K562 (cell line): ENCODE measurements at regions not wholly inside any gene's neighbourhood (a gene's known extent, or its start where the extent isn't known, plus 50 kb on each side); places are given as distances from the start of the nearest gene placed in this dataset.

Experiments
- CHD2 ChIP-seq: IDR thresholded peaks from 2 replicates; pipeline ENCODE4 v1.6.1; 2011; ENCODE audit warnings: low read depth, low read length
- EZH2 ChIP-seq: IDR thresholded peaks from 2 replicates; pipeline ENCODE4 v1.6.1; 2012; ENCODE audit warnings: low read depth, mild to moderate bottlenecking, inconsistent platforms, low read length, borderline replicate concordance
- KLF1 ChIP-seq: fragments of 450-650 bp; IDR thresholded peaks from 2 replicates; pipeline ENCODE4 v1.6.1; 2016; ENCODE audit warnings: missing genetic modification characterization, missing compliant biosample characterization
- POLR2AphosphoS5 ChIP-seq: IDR thresholded peaks from 2 replicates; pipeline ENCODE4 v1.6.1; 2011; ENCODE audit warnings: mild to moderate bottlenecking, low read depth, low read length, moderate library complexity; ENCODE audit not compliant: control insufficient read depth, insufficient read depth
- RFX5 ChIP-seq: IDR thresholded peaks from 2 replicates; pipeline ENCODE4 v1.6.1; 2011; ENCODE audit warnings: low read depth, mild to moderate bottlenecking, improper control_type of control experiment, low read length
- TEAD1 ChIP-seq, 2 experiments: fragments of 450-650 bp in 1 of 2; sonication (generic) in 1 of 2; formaldehyde crosslinking; IDR thresholded peaks; 2 replicates each; pipeline versions ENCODE4 v1.4.0 to v1.8.0; 2020 to 2022; ENCODE audit warnings: mild to moderate bottlenecking in 2 of 2, missing genetic modification reagents in 1 of 2
- ZNF282 ChIP-seq: sonication (generic); formaldehyde crosslinking; IDR thresholded peaks from 2 replicates; pipeline ENCODE4 v1.8.1; 2023; ENCODE audit warnings: missing genetic modification reagents
- TF ChIP-seq, protein P1 (sequence below): sonication (generic); formaldehyde crosslinking; IDR thresholded peaks from 2 replicates; pipeline ENCODE4 v1.8.1; 2022; ENCODE audit warnings: missing genetic modification reagents
- TF ChIP-seq, protein P2 (sequence below): fragments of 250-450 bp; sonication (Bioruptor Pico); IDR thresholded peaks from 2 replicates; pipeline ENCODE4 v1.5.0; 2022; ENCODE audit warnings: mild to moderate bottlenecking
- TF ChIP-seq, protein P3 (sequence below): fragments of 450-650 bp; IDR thresholded peaks from 2 replicates; pipeline ENCODE4 v1.7.1; 2018; ENCODE audit warnings: mild to moderate bottlenecking, low read depth; ENCODE audit not compliant: partially characterized antibody

DNA sequence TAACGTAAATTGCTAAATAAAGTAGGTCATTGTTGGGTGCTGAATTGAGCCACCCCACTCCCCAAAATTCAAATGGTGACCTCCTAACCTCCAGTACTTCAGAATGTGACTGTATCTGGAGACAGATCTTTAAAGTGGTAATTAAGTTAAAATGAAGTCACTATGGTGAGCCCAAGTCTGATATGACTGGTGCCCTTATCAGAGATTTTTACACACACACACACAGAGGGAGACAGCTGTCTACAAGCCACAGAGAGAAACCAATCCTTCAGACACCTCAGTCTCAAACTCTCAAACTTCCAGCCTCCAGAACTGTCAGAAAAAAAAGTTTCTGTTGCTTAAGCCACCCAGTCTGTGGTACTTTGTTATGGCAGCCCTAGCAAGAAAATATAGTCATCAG, 879.2 kb upstream of the INTU start:
- TF ChIP-seq, protein P1, sequence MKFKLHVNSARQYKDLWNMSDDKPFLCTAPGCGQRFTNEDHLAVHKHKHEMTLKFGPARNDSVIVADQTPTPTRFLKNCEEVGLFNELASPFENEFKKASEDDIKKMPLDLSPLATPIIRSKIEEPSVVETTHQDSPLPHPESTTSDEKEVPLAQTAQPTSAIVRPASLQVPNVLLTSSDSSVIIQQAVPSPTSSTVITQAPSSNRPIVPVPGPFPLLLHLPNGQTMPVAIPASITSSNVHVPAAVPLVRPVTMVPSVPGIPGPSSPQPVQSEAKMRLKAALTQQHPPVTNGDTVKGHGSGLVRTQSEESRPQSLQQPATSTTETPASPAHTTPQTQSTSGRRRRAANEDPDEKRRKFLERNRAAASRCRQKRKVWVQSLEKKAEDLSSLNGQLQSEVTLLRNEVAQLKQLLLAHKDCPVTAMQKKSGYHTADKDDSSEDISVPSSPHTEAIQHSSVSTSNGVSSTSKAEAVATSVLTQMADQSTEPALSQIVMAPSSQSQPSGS (CRISPR knock-in tag): no peak
- TF ChIP-seq POLR2AphosphoS5 (no peak), RFX5 (no peak), ZNF282 (CRISPR knock-in tag) (no peak), EZH2 (no peak), KLF1 (no peak), CHD2 (no peak), TEAD1 (CRISPR knock-in tag; IDR thresholded peaks at IDR 0.05) (no peak)
- TF ChIP-seq, protein P2, sequence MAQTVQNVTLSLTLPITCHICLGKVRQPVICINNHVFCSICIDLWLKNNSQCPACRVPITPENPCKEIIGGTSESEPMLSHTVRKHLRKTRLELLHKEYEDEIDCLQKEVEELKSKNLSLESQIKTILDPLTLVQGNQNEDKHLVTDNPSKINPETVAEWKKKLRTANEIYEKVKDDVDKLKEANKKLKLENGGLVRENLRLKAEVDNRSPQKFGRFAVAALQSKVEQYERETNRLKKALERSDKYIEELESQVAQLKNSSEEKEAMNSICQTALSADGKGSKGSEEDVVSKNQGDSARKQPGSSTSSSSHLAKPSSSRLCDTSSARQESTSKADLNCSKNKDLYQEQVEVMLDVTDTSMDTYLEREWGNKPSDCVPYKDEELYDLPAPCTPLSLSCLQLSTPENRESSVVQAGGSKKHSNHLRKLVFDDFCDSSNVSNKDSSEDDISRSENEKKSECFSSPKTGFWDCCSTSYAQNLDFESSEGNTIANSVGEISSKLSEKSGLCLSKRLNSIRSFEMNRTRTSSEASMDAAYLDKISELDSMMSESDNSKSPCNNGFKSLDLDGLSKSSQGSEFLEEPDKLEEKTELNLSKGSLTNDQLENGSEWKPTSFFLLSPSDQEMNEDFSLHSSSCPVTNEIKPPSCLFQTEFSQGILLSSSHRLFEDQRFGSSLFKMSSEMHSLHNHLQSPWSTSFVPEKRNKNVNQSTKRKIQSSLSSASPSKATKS (CRISPR knock-in tag): no peak
- TF ChIP-seq, protein P3, sequence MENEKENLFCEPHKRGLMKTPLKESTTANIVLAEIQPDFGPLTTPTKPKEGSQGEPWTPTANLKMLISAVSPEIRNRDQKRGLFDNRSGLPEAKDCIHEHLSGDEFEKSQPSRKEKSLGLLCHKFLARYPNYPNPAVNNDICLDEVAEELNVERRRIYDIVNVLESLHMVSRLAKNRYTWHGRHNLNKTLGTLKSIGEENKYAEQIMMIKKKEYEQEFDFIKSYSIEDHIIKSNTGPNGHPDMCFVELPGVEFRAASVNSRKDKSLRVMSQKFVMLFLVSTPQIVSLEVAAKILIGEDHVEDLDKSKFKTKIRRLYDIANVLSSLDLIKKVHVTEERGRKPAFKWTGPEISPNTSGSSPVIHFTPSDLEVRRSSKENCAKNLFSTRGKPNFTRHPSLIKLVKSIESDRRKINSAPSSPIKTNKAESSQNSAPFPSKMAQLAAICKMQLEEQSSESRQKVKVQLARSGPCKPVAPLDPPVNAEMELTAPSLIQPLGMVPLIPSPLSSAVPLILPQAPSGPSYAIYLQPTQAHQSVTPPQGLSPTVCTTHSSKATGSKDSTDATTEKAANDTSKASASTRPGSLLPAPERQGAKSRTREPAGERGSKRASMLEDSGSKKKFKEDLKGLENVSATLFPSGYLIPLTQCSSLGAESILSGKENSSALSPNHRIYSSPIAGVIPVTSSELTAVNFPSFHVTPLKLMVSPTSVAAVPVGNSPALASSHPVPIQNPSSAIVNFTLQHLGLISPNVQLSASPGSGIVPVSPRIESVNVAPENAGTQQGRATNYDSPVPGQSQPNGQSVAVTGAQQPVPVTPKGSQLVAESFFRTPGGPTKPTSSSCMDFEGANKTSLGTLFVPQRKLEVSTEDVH: no peak
